GM19025 (cell line): ENCODE measurements at regions not wholly inside any gene's neighbourhood (a gene's known extent, or its start where the extent isn't known, plus 50 kb on each side); places are given as distances from the start of the nearest gene placed in this dataset.

Experiments used
- ATAC-seq: cut with Tn5 transposase; IDR thresholded peaks from one replicate; pipeline ENCODE4 v1.9.1; 2021; ENCODE audit warnings: mild to moderate bottlenecking, low read depth, moderate library complexity; ENCODE audit not compliant: unreplicated experiment

- no peak for ATAC-seq
These were observed 135.1 kb downstream of the ID4 start for GRCh38 chr6:19972221-19972620.

- ATAC-seq: no peak
These were observed 139.4 kb downstream of the ID4 start for GRCh38 chr6:19976411-19977129.

- no peak for ATAC-seq
These were observed 141.9 kb downstream of the ID4 start for GRCh38 chr6:19979059-19979458.

- no peak for ATAC-seq
These were observed 142.8 kb downstream of the ID4 start for GRCh38 chr6:19979986-19980385.

- ATAC-seq: no peak
These were observed 146.2 kb downstream of the ID4 start for GRCh38 chr6:19983374-19983773.

GRCh38 chr6:19986691-19987438 is 149.7 kb downstream of the ID4 start:
- ATAC-seq: no peak

- no peak for ATAC-seq
These were observed 151.4 kb downstream of the ID4 start for GRCh38 chr6:19988555-19988954.

GRCh38 chr6:19991176-19991575 is 154.0 kb downstream of the ID4 start:
- no peak for ATAC-seq

GRCh38 chr6:19994909-19995308 is 157.7 kb downstream of the ID4 start:
- ATAC-seq: no peak

GRCh38 chr6:19995575-19996257 is 158.5 kb downstream of the ID4 start:
- no peak for ATAC-seq

GRCh38 chr6:19997104-19997503 is 159.9 kb downstream of the ID4 start:
- ATAC-seq: no peak

- ATAC-seq: no peak
These were observed 161.4 kb downstream of the ID4 start for GRCh38 chr6:19998541-19998940.

- ATAC-seq: peak; percentile 70
These were observed 162.4 kb downstream of the ID4 start for GRCh38 chr6:19999319-20000191.

- no peak for ATAC-seq
These were observed 164.1 kb downstream of the ID4 start for GRCh38 chr6:20001286-20001685.

GRCh38 chr6:20006037-20006436 is 168.9 kb downstream of the ID4 start:
- no peak for ATAC-seq

- no peak for ATAC-seq
These were observed 171.0 kb downstream of the ID4 start for GRCh38 chr6:20008131-20008530.

GRCh38 chr6:20013066-20013861 is 176.1 kb downstream of the ID4 start:
- ATAC-seq: no peak

- no peak for ATAC-seq
These were observed 177.3 kb downstream of the ID4 start for GRCh38 chr6:20014508-20014907.

GRCh38 chr6:20020526-20020925 is 183.4 kb downstream of the ID4 start:
- ATAC-seq: no peak

GRCh38 chr6:20021795-20022194 is 184.6 kb downstream of the ID4 start:
- ATAC-seq: no peak
